Stimulated activated CD8-positive, alpha-beta memory T cell treated with anti-CD3 and anti-CD28 coated beads, Interleukin-12 subunit alpha, Interleukin-12 subunit beta, amount 100 ng/mL, for 4 hours (primary cell): ENCODE measurements at regions not wholly inside any gene's neighbourhood (a gene's known extent, or its start where the extent isn't known, plus 50 kb on each side); places are given as distances from the start of the nearest gene placed in this dataset.
"Not testable (repeated sequence)": the region's sequence is repeated elsewhere in the genome, so short reads cannot be mapped to it uniquely, and the experiment has no call there.

Experiments
- DNase-seq: peaks from one replicate; pipeline ENCODE4 v3.0.0-alpha.2; 2020; ENCODE audit warnings: low read depth

GRCh38 chr2:375956-376307, 88.0 kb upstream of the ALKAL2 start:
- no peak for DNase-seq

- DNase-seq: no peak
Measured at GRCh38 chr2:375270-375955, 87.5 kb upstream of the ALKAL2 start.

GRCh38 chr2:368386-368785, 80.5 kb upstream of the ALKAL2 start:
- DNase-seq: no peak

GRCh38 chr2:367246-367645, 79.4 kb upstream of the ALKAL2 start:
- no peak for DNase-seq

GRCh38 chr2:366706-367105, 78.8 kb upstream of the ALKAL2 start:
- DNase-seq: no peak

GRCh38 chr2:365367-366275, 77.7 kb upstream of the ALKAL2 start:
- DNase-seq: no peak

- DNase-seq: no peak
Measured at GRCh38 chr2:363824-364470, 76.1 kb upstream of the ALKAL2 start.

GRCh38 chr2:362924-363323, 75.0 kb upstream of the ALKAL2 start:
- no peak for DNase-seq

GRCh38 chr2:360124-360523, 72.2 kb upstream of the ALKAL2 start:
- no peak for DNase-seq

- no peak for DNase-seq
Measured at GRCh38 chr2:359047-359446, 71.2 kb upstream of the ALKAL2 start.

- DNase-seq: no peak
Measured at GRCh38 chr2:357811-358210, 69.9 kb upstream of the ALKAL2 start.

- DNase-seq: not testable (repeated sequence)
Measured at GRCh38 chr2:356304-356703, 68.4 kb upstream of the ALKAL2 start.

GRCh38 chr2:355773-356172, 67.9 kb upstream of the ALKAL2 start:
- no peak for DNase-seq

GRCh38 chr2:352696-353095, 64.8 kb upstream of the ALKAL2 start:
- DNase-seq: no peak

GRCh38 chr2:349390-349789, 61.5 kb upstream of the ALKAL2 start:
- DNase-seq: no peak

GRCh38 chr2:348361-348916, 60.5 kb upstream of the ALKAL2 start:
- DNase-seq: no peak

- no peak for DNase-seq
Measured at GRCh38 chr2:344811-345210, 56.9 kb upstream of the ALKAL2 start.

GRCh38 chr2:343355-343754, 55.5 kb upstream of the ALKAL2 start:
- no peak for DNase-seq

GRCh38 chr2:341912-342311, 54.0 kb upstream of the ALKAL2 start:
- no peak for DNase-seq

GRCh38 chr2:341017-341542, 53.2 kb upstream of the ALKAL2 start:
- DNase-seq: no peak
